ENCODE measurements at regions not wholly inside any gene's neighbourhood (a gene's known extent, or its start where the extent isn't known, plus 50 kb on each side); places are given as distances from the start of the nearest gene placed in this dataset.
"Not testable (repeated sequence)": the region's sequence is repeated elsewhere in the genome, so short reads cannot be mapped to it uniquely, and the experiment has no call there.

GRCh38 chr9:109652112-109652511 is 127.9 kb upstream of the PALM2AKAP2 start:
- 43 to 95% (median 61%) methylated on average over 1 of the region's 1 CpG for WGBS, 5 donors
- Histone ChIP-seq H3K27ac (no peak overlapping the region), H3K4me3 (no peak overlapping the region), H3K4me1 (no peaks in the 10 kb centered on the region), H3K9me3 (peaks cover 0 to 4% (median 0%) of the 10 kb centered on the region in 8 donors), H3K36me3 (no peaks in the 10 kb centered on the region), H3K27me3 (replicated peaks in 1 of 7) (peaks cover 0 to 5% (median 0%) of the 10 kb centered on the region in 7 donors)
- no peak for DNase-seq
- intact Hi-C loops (cut with DNase I; ENCODE audit: low total_unique reads): no loop called here
- TF ChIP-seq POLR2AphosphoS5 (IDR thresholded peaks at IDR 0.05) (no peak), CTCF (IDR thresholded peaks at IDR 0.05 in 8 of 11, conservative IDR thresholded peaks at IDR 0.05 in 3 of 11) (no peak), POLR2A (IDR thresholded peaks at IDR 0.05) (no peak)

GRCh38 chr9:109652971-109653370 is 127.0 kb upstream of the PALM2AKAP2 start:
- intact Hi-C loops (cut with DNase I; ENCODE audit: low total_unique reads): no loop called here
- no peak for DNase-seq
- Histone ChIP-seq H3K36me3 (no peaks in the 10 kb centered on the region), H3K4me3 (no peak overlapping the region), H3K9me3 (peaks cover 0 to 1% (median 0%) of the 10 kb centered on the region in 8 donors), H3K4me1 (no peaks in the 10 kb centered on the region), H3K27me3 (replicated peaks in 1 of 7) (peaks cover 0 to 5% (median 0%) of the 10 kb centered on the region in 7 donors), H3K27ac (no peak overlapping the region)
- 29 to 47% (median 33%) methylated on average over 4 of the region's 4 CpGs for WGBS, 5 donors
- TF ChIP-seq POLR2A (IDR thresholded peaks at IDR 0.05) (no peak), CTCF (IDR thresholded peaks at IDR 0.05 in 8 of 11, conservative IDR thresholded peaks at IDR 0.05 in 3 of 11) (no peak), POLR2AphosphoS5 (IDR thresholded peaks at IDR 0.05) (no peak)

- H3K27ac ChIP-seq: no peak overlapping the region
- H3K36me3 ChIP-seq: no peaks in the 10 kb centered on the region
- 72 to 83% (median 79%) methylated on average over 2 of the region's 2 CpGs for WGBS, 5 donors
- no peak overlapping the region for H3K4me3 ChIP-seq
- no peak for DNase-seq
- no peaks in the 10 kb centered on the region for H3K4me1 ChIP-seq
- no peaks in the 10 kb centered on the region for H3K9me3 ChIP-seq
- TF ChIP-seq CTCF (IDR thresholded peaks at IDR 0.05 in 8 of 11, conservative IDR thresholded peaks at IDR 0.05 in 3 of 11): no peak
- no peak for TF ChIP-seq POLR2AphosphoS5 (IDR thresholded peaks at IDR 0.05)
- TF ChIP-seq POLR2A (IDR thresholded peaks at IDR 0.05): no peak
- intact Hi-C loops (cut with DNase I; ENCODE audit: low total_unique reads): no loop called here
- H3K27me3 ChIP-seq (replicated peaks in 1 of 7): peaks cover 0 to 5% (median 0%) of the 10 kb centered on the region in 7 donors
Observed at GRCh38 chr9:109653470-109653869, 126.5 kb upstream of the PALM2AKAP2 start.

GRCh38 chr9:109663978-109664377 is 116.0 kb upstream of the PALM2AKAP2 start:
- WGBS, 5 donors: 73 to 89% (median 80%) methylated on average over 4 of the region's 4 CpGs
- H3K27me3 ChIP-seq (replicated peaks in 1 of 7); H3K36me3 ChIP-seq; H3K4me3 ChIP-seq; H3K4me1 ChIP-seq; intact Hi-C loops (cut with DNase I; ENCODE audit: low total_unique reads); DNase-seq; H3K27ac ChIP-seq: not testable (repeated sequence)
- peaks cover 0 to 46% (median 19%) of the 10 kb centered on the region in 8 donors for H3K9me3 ChIP-seq

- intact Hi-C loops (cut with DNase I; ENCODE audit: low total_unique reads); H3K4me3 ChIP-seq: not testable (repeated sequence)
- WGBS, 5 donors: 67 to 84% (median 80%) methylated on average over 7 of the region's 7 CpGs
Observed at GRCh38 chr9:109665736-109666135, 114.3 kb upstream of the PALM2AKAP2 start.

More at GRCh38 chr9:109665736-109666135, 114.3 kb upstream of the PALM2AKAP2 start:
- H3K27ac ChIP-seq; H3K36me3 ChIP-seq; DNase-seq; H3K27me3 ChIP-seq (replicated peaks in 1 of 7); H3K4me1 ChIP-seq: not testable (repeated sequence)
- H3K9me3 ChIP-seq: peaks cover 0 to 36% (median 19%) of the 10 kb centered on the region in 8 donors

Data from spleen (tissue), 11 donors.